ENCODE measurements at regions not wholly inside any gene's neighbourhood (a gene's known extent, or its start where the extent isn't known, plus 50 kb on each side); places are given as distances from the start of the nearest gene placed in this dataset.
A peak's percentile ranks its signal among the peaks of the same experiment; 100 is the strongest.

GRCh38 chrX:25601323-25601722, 536.8 kb upstream of the MAGEB18 start:
- H3K4me3 ChIP-seq (ENCODE audit: low read depth, low read length): no peak overlapping the region
- TF ChIP-seq CTCF (IDR thresholded peaks at IDR 0.05; ENCODE audit: control insufficient read depth, extremely low read depth, insufficient read depth): no peak
- no peak for DNase-seq (ENCODE audit: low read depth)

- no peak overlapping the region for H3K4me3 ChIP-seq (ENCODE audit: low read depth, low read length)
- TF ChIP-seq CTCF (IDR thresholded peaks at IDR 0.05; ENCODE audit: control insufficient read depth, extremely low read depth, insufficient read depth): no peak
- no peak for DNase-seq (ENCODE audit: low read depth)
Observed at GRCh38 chrX:25618248-25618647, 519.9 kb upstream of the MAGEB18 start.

- no peak overlapping the region for H3K4me3 ChIP-seq (ENCODE audit: low read depth, low read length)
- TF ChIP-seq CTCF (IDR thresholded peaks at IDR 0.05; ENCODE audit: control insufficient read depth, extremely low read depth, insufficient read depth): no peak
- DNase-seq (ENCODE audit: low read depth): peak; percentile 65
Observed at GRCh38 chrX:25640276-25640675, 497.9 kb upstream of the MAGEB18 start.

- DNase-seq (ENCODE audit: low read depth): no peak
- H3K4me3 ChIP-seq (ENCODE audit: low read depth, low read length): no peak overlapping the region
- TF ChIP-seq CTCF (IDR thresholded peaks at IDR 0.05; ENCODE audit: control insufficient read depth, extremely low read depth, insufficient read depth): no peak
Observed at GRCh38 chrX:25646156-25646555, 492.0 kb upstream of the MAGEB18 start.

GRCh38 chrX:25648790-25649189, 489.4 kb upstream of the MAGEB18 start:
- DNase-seq (ENCODE audit: low read depth): no peak
- H3K4me3 ChIP-seq (ENCODE audit: low read depth, low read length): no peak overlapping the region
- TF ChIP-seq CTCF (IDR thresholded peaks at IDR 0.05; ENCODE audit: control insufficient read depth, extremely low read depth, insufficient read depth): no peak

- TF ChIP-seq CTCF (IDR thresholded peaks at IDR 0.05; ENCODE audit: control insufficient read depth, extremely low read depth, insufficient read depth): no peak
- H3K4me3 ChIP-seq (ENCODE audit: low read depth, low read length): no peak overlapping the region
- DNase-seq (ENCODE audit: low read depth): no peak
Observed at GRCh38 chrX:25650216-25650820, 487.8 kb upstream of the MAGEB18 start.

- no peak for DNase-seq (ENCODE audit: low read depth)
- H3K4me3 ChIP-seq (ENCODE audit: low read depth, low read length): no peak overlapping the region
- TF ChIP-seq CTCF (IDR thresholded peaks at IDR 0.05; ENCODE audit: control insufficient read depth, extremely low read depth, insufficient read depth): no peak
Observed at GRCh38 chrX:25659317-25659716, 478.8 kb upstream of the MAGEB18 start.

Measured in LNCaP clone FGC (cell line).